Common myeloid progenitor, CD34-positive (primary cell): ENCODE measurements at regions not wholly inside any gene's neighbourhood (a gene's known extent, or its start where the extent isn't known, plus 50 kb on each side); places are given as distances from the start of the nearest gene placed in this dataset.

Experiments
- CTCF ChIA-PET: fragments of 350-600 bp; sonication (Branson Sonifier 250); formaldehyde crosslinking; loops from one replicate; lab custom pipeline; 2021; ENCODE audit warnings: antibody characterized with exemption; lab: Charles Lee
- POLR2A ChIA-PET: fragments of 350-600 bp; sonication (Branson Sonifier 250); formaldehyde crosslinking; loops from one replicate; lab custom pipeline; 2021; ENCODE audit warnings: antibody characterized with exemption; lab: Charles Lee
- DNase-seq, 3 donors: peaks; one replicate each; pipeline versions ENCODE4 v3.0.0 to v3.0.0-alpha.2; 2013
- H3K27ac ChIP-seq, 2 experiments: 1 replicate in 1 of 2; 2 replicates in 1 of 2; pipeline ENCODE4 v1.7.0; 2013; ENCODE audit warnings: inconsistent platforms in 2 of 2, low read length in 2 of 2, mild to moderate bottlenecking in 2 of 2, low read depth in 1 of 2, moderate library complexity in 1 of 2; ENCODE audit not compliant: severe bottlenecking in 2 of 2, insufficient read depth in 1 of 2, poor library complexity in 1 of 2
- H3K27me3 ChIP-seq, 5 experiments: replicated peaks in 2 of 5; 1 replicate in 3 of 5; 2 replicates in 2 of 5; pipeline versions ENCODE4 v1.6.1 to v1.7.0; 2013; ENCODE audit warnings: low read length in 4 of 5, mild to moderate bottlenecking in 2 of 5, moderate library complexity in 2 of 5, inconsistent platforms in 1 of 5; ENCODE audit not compliant: insufficient read depth in 5 of 5, control insufficient read depth in 4 of 5
- H3K36me3 ChIP-seq, 4 experiments: 1 replicate in 2 of 4; 2 replicates in 2 of 4; pipeline versions ENCODE4 v1.6.1 to v1.7.0; 2013; ENCODE audit warnings: low read length in 3 of 4, control low read depth in 1 of 4, mild to moderate bottlenecking in 1 of 4; ENCODE audit not compliant: control insufficient read depth in 4 of 4, insufficient read depth in 4 of 4
- H3K4me1 ChIP-seq, 4 experiments: 1 replicate in 3 of 4; 2 replicates in 1 of 4; pipeline versions ENCODE4 v1.6.1 to v1.7.1; 2013; ENCODE audit warnings: low read length in 3 of 4, mild to moderate bottlenecking in 3 of 4, control low read depth in 1 of 4, inconsistent platforms in 1 of 4, moderate library complexity in 1 of 4; ENCODE audit not compliant: control insufficient read depth in 4 of 4, insufficient read depth in 4 of 4; ENCODE audit errors: control extremely low read depth in 1 of 4
- H3K4me3 ChIP-seq, 7 experiments: 1 replicate in 4 of 7; 2 replicates in 3 of 7; pipeline versions ENCODE4 v1.5.1 to v1.7.0; 2013; ENCODE audit warnings: mild to moderate bottlenecking in 7 of 7, low read length in 6 of 7, moderate library complexity in 6 of 7, inconsistent platforms in 2 of 7, low read depth in 2 of 7, control low read depth in 1 of 7; ENCODE audit not compliant: insufficient read depth in 4 of 7, control insufficient read depth in 1 of 7; ENCODE audit errors: extremely low read depth in 1 of 7
- H3K9me3 ChIP-seq, 5 experiments: 1 replicate in 4 of 5; 2 replicates in 1 of 5; pipeline versions ENCODE4 v1.6.1 to v1.7.1; 2013; ENCODE audit warnings: low read length in 4 of 5, mild to moderate bottlenecking in 2 of 5, inconsistent platforms in 1 of 5, low read depth in 1 of 5, moderate library complexity in 1 of 5; ENCODE audit not compliant: control insufficient read depth in 4 of 5, insufficient read depth in 2 of 5; ENCODE audit errors: control extremely low read depth in 1 of 5
- WGBS: methylation state at CpG from one replicate; pipeline ENCODE4 v1.1.5; 2013; ENCODE audit not compliant: insufficient coverage; 5-methylcytosine and 5-hydroxymethylcytosine counted together

DNA sequence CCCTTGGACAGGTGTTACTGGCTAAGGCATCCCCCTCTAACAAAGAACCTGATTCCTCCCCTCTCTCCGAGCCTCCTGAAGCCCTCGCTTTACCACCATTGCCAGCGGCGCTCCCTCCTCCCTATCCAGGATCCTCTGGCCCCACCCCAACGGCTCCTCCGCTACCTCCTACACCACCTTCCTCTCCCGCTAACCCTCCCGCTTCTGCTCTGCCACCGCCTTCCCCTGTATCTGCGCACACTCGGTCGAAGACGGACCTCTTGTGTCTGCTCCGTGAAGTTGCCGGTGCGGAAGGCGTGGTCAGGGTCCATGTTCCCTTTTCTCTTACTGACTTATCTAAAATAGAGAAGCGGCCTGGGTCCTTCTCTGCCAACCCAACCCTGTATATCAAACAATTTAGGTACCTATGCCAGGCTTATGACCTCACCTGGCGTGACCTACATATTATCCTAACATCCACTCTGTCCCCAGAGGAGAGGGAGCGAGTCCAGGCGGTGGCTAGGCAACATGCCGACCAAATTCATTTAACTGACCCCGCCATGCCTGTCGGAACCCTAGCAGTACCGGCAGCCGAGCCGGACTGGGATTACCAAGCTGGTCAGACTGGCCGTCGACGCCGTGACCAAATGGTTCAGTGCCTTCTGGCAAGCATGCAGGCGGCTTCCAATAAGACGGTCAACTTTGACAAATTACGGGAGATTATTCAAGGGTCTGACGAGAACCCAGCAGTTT lies 958.9 kb downstream of the RPA4 start:
- no peak overlapping the region for H3K4me3 ChIP-seq
- CTCF ChIA-PET = no interaction called here
- H3K27me3 ChIP-seq = no peaks in the 10 kb centered on the region
- peaks cover 0 to 29% (median 5%) of the 10 kb centered on the region in 5 experiments for H3K9me3 ChIP-seq
- POLR2A ChIA-PET = no interaction called here
- 98% methylated on average over 35 of the region's 35 CpGs for WGBS
- no peaks in the 10 kb centered on the region for H3K36me3 ChIP-seq
- no peaks in the 10 kb centered on the region for H3K4me1 ChIP-seq
- H3K27ac ChIP-seq = no peak overlapping the region
- DNase-seq = no peak

GRCh38 chrX:97843200-97843811 lies 959.6 kb downstream of the RPA4 start:
- H3K27ac ChIP-seq = no peak overlapping the region
- H3K4me1 ChIP-seq = no peaks in the 10 kb centered on the region
- ChIA-PET CTCF (no interaction called here), POLR2A (no interaction called here)
- no peaks in the 10 kb centered on the region for H3K36me3 ChIP-seq
- no peak overlapping the region for H3K4me3 ChIP-seq
- WGBS = 97% methylated on average over 28 of the region's 30 CpGs
- H3K9me3 ChIP-seq = peaks cover 0 to 31% (median 5%) of the 10 kb centered on the region in 5 experiments
- H3K27me3 ChIP-seq = no peaks in the 10 kb centered on the region
- DNase-seq = no peak

DNA sequence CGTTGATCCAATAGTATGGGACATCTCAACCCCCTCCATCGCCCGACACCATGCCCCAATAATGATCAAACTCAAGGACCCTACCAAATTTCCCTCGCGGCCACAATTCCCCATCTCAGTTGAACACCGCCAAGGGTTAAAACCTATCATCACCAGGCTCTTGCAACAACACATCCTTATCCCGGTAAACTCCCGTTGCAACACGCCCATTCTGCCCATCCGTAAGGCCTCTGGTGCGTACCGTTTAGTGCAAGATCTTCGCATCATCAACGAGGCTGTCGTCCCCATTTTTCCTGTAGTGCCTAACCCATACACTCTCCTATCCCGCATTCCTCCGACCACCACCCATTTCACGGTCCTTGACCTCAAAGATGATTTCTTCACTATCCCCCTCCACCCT lies 960.5 kb downstream of the RPA4 start:
- H3K27ac ChIP-seq = no peak overlapping the region
- POLR2A ChIA-PET = no interaction called here
- no peaks in the 10 kb centered on the region for H3K4me1 ChIP-seq
- DNase-seq = no peak
- no peaks in the 10 kb centered on the region for H3K27me3 ChIP-seq
- H3K4me3 ChIP-seq = no peak overlapping the region
- 95% methylated on average over 18 of the region's 18 CpGs for WGBS
- H3K36me3 ChIP-seq = no peaks in the 10 kb centered on the region
- CTCF ChIA-PET = no interaction called here
- H3K9me3 ChIP-seq = peaks cover 0 to 35% (median 5%) of the 10 kb centered on the region in 5 experiments

DNA sequence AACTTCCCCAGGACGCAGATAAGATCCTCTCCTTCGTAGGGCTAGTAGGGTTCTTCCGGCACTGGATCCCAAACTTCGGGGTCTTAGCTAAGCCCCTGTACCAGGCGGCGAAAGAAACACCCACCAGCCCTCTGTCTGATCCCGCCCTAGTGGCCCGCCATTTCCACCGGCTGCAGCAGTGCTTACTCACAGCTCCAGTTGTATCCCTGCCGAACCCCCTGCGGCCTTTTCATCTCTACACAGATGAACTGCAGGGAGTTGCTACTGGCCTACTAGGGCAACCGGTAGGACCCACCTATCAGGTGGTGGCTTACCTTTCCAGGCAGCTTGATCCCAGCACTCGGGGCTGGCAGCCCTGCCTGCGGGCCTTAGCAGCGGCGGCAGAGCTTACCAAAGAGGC lies 961.2 kb downstream of the RPA4 start:
- Histone ChIP-seq H3K27me3 (no peaks in the 10 kb centered on the region), H3K36me3 (no peaks in the 10 kb centered on the region), H3K27ac (no peak overlapping the region), H3K9me3 (peaks cover 0 to 35% (median 5%) of the 10 kb centered on the region in 5 experiments), H3K4me1 (no peaks in the 10 kb centered on the region), H3K4me3 (no peak overlapping the region)
- no peak for DNase-seq
- 99% methylated on average over 13 of the region's 16 CpGs for WGBS
- CTCF ChIA-PET = no interaction called here
- POLR2A ChIA-PET = no interaction called here

DNA sequence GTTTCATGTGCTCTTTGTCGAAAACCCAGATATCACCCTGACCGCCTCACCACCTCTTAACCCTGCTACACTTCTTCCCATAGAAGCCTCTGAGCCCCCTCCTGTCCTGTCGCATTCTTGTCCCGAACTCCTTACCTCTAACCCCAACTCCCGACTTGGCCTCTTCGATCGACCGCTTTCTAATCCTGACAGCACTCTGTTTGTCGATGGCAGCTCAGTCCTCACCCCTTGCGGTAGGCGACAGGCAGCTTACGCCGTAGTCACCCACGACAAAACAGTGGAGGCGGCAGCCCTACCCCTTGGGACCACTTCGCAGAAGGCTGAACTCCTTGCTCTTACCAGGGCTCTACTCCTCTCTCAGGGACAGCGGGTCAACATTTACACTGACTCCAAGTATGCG lies 961.7 kb downstream of the RPA4 start:
- H3K4me1 ChIP-seq = no peaks in the 10 kb centered on the region
- POLR2A ChIA-PET = no interaction called here
- 98% methylated on average over 16 of the region's 18 CpGs for WGBS
- no peak overlapping the region for H3K27ac ChIP-seq
- no peak overlapping the region for H3K4me3 ChIP-seq
- peaks cover 0 to 35% (median 5%) of the 10 kb centered on the region in 5 experiments for H3K9me3 ChIP-seq
- no peaks in the 10 kb centered on the region for H3K36me3 ChIP-seq
- CTCF ChIA-PET = no interaction called here
- H3K27me3 ChIP-seq = no peaks in the 10 kb centered on the region
- DNase-seq = no peak

DNA sequence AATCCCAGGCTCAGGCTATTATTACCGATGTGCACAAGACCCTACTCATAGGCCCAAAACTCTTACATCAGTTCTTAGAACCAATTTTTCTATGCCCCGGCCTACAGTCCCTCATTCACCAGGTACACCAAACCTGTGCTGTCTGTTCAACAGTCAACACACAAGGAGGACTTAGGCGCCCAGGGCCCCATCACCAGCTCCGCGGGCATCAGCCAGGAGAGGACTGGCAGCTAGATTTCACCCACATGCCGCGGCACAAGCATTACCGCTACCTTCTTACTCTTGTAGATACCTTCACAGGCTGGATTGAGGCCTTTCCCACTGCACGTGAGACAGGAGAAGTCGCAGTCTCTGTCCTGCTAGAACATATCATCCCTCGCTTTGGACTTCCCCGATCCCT lies 962.5 kb downstream of the RPA4 start:
- ChIA-PET POLR2A (no interaction called here), CTCF (no interaction called here)

DNA sequence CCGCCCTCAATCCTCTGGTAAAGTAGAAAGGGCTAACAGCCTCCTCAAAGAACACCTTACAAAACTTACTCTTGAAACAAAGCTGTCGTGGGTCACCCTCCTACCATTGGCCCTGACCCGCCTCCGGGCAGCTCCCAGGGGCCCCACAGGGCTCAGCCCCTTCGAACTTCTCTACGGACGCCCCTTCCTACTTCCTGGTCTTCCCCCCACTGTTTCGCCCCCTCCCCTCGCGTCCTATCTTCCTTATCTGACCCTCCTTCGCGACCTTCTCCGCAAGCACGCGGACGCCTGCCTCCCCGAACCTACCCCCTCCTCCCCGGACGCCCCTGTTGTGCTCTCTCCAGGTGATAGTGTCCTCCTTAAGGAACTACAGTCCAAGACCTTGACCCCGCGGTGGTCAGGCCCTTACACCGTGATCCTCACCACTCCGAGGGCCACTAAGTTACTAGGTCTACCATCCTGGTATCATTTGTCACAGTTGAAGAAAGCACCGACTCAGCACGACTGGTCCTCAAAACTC lies 963.1 kb downstream of the RPA4 start:
- DNase-seq = no peak
- peaks cover 0 to 34% (median 5%) of the 10 kb centered on the region in 5 experiments for H3K9me3 ChIP-seq
- ChIA-PET CTCF (no interaction called here), POLR2A (no interaction called here)
- no peaks in the 10 kb centered on the region for H3K36me3 ChIP-seq
- WGBS = over 99% methylated on average over 24 of the region's 25 CpGs
- H3K27me3 ChIP-seq = no peaks in the 10 kb centered on the region
- H3K27ac ChIP-seq = no peak overlapping the region
- no peak overlapping the region for H3K4me3 ChIP-seq
- no peaks in the 10 kb centered on the region for H3K4me1 ChIP-seq

More for the DNA sequence above, 962.5 kb downstream of the RPA4 start:
- Histone ChIP-seq H3K27me3 (no peaks in the 10 kb centered on the region), H3K27ac (no peak overlapping the region), H3K4me1 (no peaks in the 10 kb centered on the region), H3K9me3 (peaks cover 0 to 35% (median 5%) of the 10 kb centered on the region in 5 experiments), H3K36me3 (no peaks in the 10 kb centered on the region), H3K4me3 (no peak overlapping the region)
- 96% methylated on average over 10 of the region's 12 CpGs for WGBS
- DNase-seq = no peak
